GM12874 (cell line): ENCODE measurements at regions not wholly inside any gene's neighbourhood (a gene's known extent, or its start where the extent isn't known, plus 50 kb on each side); places are given as distances from the start of the nearest gene placed in this dataset.

Experiments used
- CTCF ChIP-seq: IDR thresholded peaks from 2 replicates; pipeline ENCODE4 v1.5.1; 2011; ENCODE audit warnings: low read depth, mild to moderate bottlenecking, control low read depth, low read length, moderate library complexity; ENCODE audit not compliant: insufficient read depth

- no peak for TF ChIP-seq CTCF
Measured at GRCh38 chr13:84294576-84294975, 412.3 kb upstream of the SLITRK1 start.

GRCh38 chr13:84290386-84290785 is 408.1 kb upstream of the SLITRK1 start:
- TF ChIP-seq CTCF = no peak

- TF ChIP-seq CTCF = no peak
Measured at GRCh38 chr13:84279166-84279565, 396.9 kb upstream of the SLITRK1 start.

GRCh38 chr13:84272877-84273562 is 390.7 kb upstream of the SLITRK1 start:
- TF ChIP-seq CTCF = no peak

- TF ChIP-seq CTCF = no peak
Measured at GRCh38 chr13:84265257-84265764, 383.0 kb upstream of the SLITRK1 start.

GRCh38 chr13:84263354-84264069 is 381.2 kb upstream of the SLITRK1 start:
- no peak for TF ChIP-seq CTCF

- TF ChIP-seq CTCF = no peak
Measured at GRCh38 chr13:84255226-84255797, 373.0 kb upstream of the SLITRK1 start.
